Esophagus squamous epithelium (tissue), 4 donors: ENCODE measurements at regions not wholly inside any gene's neighbourhood (a gene's known extent, or its start where the extent isn't known, plus 50 kb on each side); places are given as distances from the start of the nearest gene placed in this dataset.

Source experiments
- POLR2A ChIP-seq, 4 donors: fragments of 450-650 bp; IDR thresholded peaks; one replicate each; pipeline ENCODE4 v1.6.1; 2017; ENCODE audit warnings: antibody characterized with exemption in 4 of 4, mild to moderate bottlenecking in 4 of 4, moderate library complexity in 3 of 4
- TF ChIP-seq, protein P1 (sequence below), 6 experiments: fragments of 450-650 bp in 4 of 6; fragments of 200-600 bp in 2 of 6; sonication (generic) in 2 of 6; IDR thresholded peaks; one replicate each; pipeline ENCODE4 v1.5.1; 2016 to 2019; ENCODE audit warnings: antibody characterized with exemption in 6 of 6, mild to moderate bottlenecking in 4 of 6, moderate library complexity in 4 of 6

DNA sequence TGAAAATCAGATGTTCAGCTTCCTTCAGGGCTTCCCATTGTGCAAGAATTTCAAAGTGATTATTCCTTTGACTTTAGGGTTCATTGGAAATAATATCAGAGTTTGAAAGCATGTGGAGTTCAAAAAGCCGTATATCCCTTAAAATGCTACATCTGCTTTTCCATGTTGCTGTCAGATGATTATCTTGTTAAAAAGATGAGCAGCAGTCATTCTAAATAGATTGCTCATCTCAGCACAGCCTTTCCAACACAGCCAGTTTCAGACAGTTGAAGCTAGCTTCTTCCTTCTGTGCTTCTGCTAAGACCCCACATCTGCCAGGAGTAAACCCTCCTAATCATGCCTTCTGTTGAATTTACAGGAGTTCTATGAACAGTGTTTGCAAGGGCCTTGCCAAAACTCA lies 204.4 kb upstream of the PTER start:
- TF ChIP-seq, protein P1, sequence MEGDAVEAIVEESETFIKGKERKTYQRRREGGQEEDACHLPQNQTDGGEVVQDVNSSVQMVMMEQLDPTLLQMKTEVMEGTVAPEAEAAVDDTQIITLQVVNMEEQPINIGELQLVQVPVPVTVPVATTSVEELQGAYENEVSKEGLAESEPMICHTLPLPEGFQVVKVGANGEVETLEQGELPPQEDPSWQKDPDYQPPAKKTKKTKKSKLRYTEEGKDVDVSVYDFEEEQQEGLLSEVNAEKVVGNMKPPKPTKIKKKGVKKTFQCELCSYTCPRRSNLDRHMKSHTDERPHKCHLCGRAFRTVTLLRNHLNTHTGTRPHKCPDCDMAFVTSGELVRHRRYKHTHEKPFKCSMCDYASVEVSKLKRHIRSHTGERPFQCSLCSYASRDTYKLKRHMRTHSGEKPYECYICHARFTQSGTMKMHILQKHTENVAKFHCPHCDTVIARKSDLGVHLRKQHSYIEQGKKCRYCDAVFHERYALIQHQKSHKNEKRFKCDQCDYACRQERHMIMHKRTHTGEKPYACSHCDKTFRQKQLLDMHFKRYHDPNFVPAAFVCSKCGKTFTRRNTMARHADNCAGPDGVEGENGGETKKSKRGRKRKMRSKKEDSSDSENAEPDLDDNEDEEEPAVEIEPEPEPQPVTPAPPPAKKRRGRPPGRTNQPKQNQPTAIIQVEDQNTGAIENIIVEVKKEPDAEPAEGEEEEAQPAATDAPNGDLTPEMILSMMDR (IDR thresholded peaks at IDR 0.05), result no peak
- TF ChIP-seq POLR2A (IDR thresholded peaks at IDR 0.05), result no peak
